GM06990 (cell line): ENCODE measurements at regions not wholly inside any gene's neighbourhood (a gene's known extent, or its start where the extent isn't known, plus 50 kb on each side); places are given as distances from the start of the nearest gene placed in this dataset.

Experiments
- DNase-seq: peaks from one replicate; pipeline ENCODE4 v3.0.0-alpha.2; 2011; ENCODE audit not compliant: insufficient read length; ENCODE audit errors: extremely low read depth
- H3K27me3 ChIP-seq: replicated peaks from 2 replicates; pipeline ENCODE4 v1.6.0; 2011; ENCODE audit warnings: low read length; ENCODE audit not compliant: control insufficient read depth, insufficient read depth
- H3K36me3 ChIP-seq: 2 replicates; pipeline ENCODE4 v1.5.1; 2011; ENCODE audit warnings: low read length; ENCODE audit not compliant: control insufficient read depth, insufficient read depth
- H3K4me3 ChIP-seq: replicated peaks from 2 replicates; pipeline ENCODE4 v1.5.1; 2011; ENCODE audit warnings: low read depth, mild to moderate bottlenecking, control low read depth, low read length
- TF ChIP-seq, protein P1 (sequence below): IDR thresholded peaks from 2 replicates; pipeline ENCODE4 v1.5.1; 2011; ENCODE audit warnings: low read length, control low read depth, mild to moderate bottlenecking, inconsistent platforms; ENCODE audit not compliant: insufficient read depth, poor library complexity, severe bottlenecking

GRCh38 chr18:10119991-10120390, 206.2 kb downstream of the VAPA start:
- Histone ChIP-seq H3K4me3 (no peak overlapping the region), H3K27me3 (no peaks in the 10 kb centered on the region), H3K36me3 (no peaks in the 10 kb centered on the region)
- DNase-seq: no peak
- TF ChIP-seq, protein P1, sequence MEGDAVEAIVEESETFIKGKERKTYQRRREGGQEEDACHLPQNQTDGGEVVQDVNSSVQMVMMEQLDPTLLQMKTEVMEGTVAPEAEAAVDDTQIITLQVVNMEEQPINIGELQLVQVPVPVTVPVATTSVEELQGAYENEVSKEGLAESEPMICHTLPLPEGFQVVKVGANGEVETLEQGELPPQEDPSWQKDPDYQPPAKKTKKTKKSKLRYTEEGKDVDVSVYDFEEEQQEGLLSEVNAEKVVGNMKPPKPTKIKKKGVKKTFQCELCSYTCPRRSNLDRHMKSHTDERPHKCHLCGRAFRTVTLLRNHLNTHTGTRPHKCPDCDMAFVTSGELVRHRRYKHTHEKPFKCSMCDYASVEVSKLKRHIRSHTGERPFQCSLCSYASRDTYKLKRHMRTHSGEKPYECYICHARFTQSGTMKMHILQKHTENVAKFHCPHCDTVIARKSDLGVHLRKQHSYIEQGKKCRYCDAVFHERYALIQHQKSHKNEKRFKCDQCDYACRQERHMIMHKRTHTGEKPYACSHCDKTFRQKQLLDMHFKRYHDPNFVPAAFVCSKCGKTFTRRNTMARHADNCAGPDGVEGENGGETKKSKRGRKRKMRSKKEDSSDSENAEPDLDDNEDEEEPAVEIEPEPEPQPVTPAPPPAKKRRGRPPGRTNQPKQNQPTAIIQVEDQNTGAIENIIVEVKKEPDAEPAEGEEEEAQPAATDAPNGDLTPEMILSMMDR: no peak

- TF ChIP-seq, protein P1: no peak
- no peak for DNase-seq
- no peaks in the 10 kb centered on the region for H3K36me3 ChIP-seq
- H3K27me3 ChIP-seq: no peaks in the 10 kb centered on the region
- no peak overlapping the region for H3K4me3 ChIP-seq
These were observed 206.8 kb downstream of the VAPA start for GRCh38 chr18:10120622-10121021.

- DNase-seq: no peak
- TF ChIP-seq, protein P1: no peak
- Histone ChIP-seq H3K27me3 (no peaks in the 10 kb centered on the region), H3K4me3 (no peak overlapping the region), H3K36me3 (no peaks in the 10 kb centered on the region)
These were observed 207.2 kb downstream of the VAPA start for GRCh38 chr18:10121028-10121427.

DNA sequence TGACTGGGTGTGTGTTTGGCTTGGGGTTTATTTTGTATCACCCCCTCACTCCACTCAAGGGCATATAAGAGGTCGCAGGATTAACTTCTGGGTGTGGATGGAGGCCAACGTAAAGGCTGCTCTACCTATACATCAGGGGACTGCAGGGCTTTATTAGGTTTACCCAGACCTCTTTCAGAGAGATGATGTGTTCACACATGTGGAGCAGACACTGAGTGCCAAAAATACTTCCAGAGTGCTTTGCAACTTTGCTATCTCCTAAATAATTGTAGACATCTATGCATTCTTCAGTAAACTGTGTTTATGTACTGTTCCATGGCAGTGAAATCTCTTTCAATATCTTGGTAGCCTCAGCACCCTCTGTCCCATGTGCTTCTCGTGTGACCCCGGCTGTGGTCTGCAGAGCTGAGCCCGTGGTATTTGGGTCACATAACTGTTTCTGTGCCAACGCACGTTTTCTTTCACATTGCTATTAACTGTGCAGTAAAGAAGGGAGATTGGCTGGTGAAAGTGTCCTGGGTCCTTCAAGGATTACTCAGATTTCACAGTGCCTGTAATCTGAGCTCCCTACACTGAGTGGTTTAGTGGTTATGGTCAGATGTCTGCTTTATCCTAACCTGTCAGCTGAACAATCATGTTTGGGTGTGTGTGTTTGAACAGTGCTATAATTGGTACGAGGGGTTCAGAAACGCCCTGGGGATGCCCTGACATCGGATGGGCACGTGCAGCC, 208.1 kb downstream of the VAPA start:
- no peak for DNase-seq
- Histone ChIP-seq H3K27me3 (no peaks in the 10 kb centered on the region), H3K4me3 (no peak overlapping the region), H3K36me3 (no peaks in the 10 kb centered on the region)
- TF ChIP-seq, protein P1: no peak

DNA sequence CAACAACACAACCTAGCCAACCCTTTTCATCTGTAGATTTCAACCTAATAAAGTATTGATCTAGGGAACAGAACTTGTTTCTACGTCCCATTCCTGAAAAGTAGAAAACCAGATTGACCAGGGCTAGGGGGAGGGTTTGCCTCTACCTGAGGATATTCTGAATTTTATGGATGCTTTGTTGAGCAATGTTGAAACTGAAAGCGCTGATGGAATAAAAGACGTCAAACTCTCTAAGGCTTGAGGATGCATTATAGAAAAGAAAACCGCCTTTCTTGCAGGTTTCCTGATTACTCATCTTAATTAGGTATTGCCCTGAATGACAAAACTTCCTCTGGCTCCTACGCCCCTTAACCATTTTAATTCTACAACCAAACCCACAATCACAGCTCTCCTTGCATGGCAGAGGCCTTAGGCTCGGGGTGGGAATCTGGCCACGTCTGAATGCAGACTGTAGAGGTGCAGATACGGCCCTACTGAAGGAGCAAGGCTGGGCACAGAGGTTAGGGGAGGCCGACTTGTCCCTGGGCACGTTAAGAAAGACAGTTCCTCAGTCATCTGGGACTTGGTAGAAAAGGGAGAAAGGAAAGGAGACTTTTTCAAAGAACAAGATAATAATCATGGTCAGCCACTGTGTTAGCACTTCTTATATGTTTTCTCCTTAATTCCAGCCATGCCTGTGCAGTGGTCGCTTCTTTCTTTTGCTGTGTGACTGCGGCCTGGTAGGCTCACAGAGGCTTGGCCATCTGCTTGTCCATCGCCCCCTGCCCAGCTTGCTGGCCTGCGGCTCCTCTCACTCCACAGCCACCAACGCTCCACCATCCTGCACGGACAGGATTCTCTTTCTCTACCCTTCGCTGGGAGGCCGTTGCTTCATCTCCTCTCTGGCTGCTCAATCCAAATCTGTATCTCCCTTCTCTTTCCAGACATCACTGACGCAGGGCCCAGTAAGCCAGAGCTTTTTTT, 209.5 kb downstream of the VAPA start:
- DNase-seq: no peak
- Histone ChIP-seq H3K36me3 (no peaks in the 10 kb centered on the region), H3K4me3 (no peak overlapping the region), H3K27me3 (no peaks in the 10 kb centered on the region)
- TF ChIP-seq, protein P1: no peak
